ENCODE measurements at regions not wholly inside any gene's neighbourhood (a gene's known extent, or its start where the extent isn't known, plus 50 kb on each side); places are given as distances from the start of the nearest gene placed in this dataset.

- no peaks in the 10 kb centered on the region for H3K4me1 ChIP-seq (replicated peaks in 1 of 2; ENCODE audit: control insufficient read depth in 2 of 2, insufficient read depth in 2 of 2, low read length in 2 of 2)
- CTCF ChIA-PET (ENCODE audit: low intra/inter-chr PET ratio): no interaction called here
- H3K9me1 ChIP-seq (ENCODE audit: control insufficient read depth, insufficient read depth, low read length): no peaks in the 10 kb centered on the region
- H3K36me3 ChIP-seq (ENCODE audit: control insufficient read depth, insufficient read depth, low read length): no peaks in the 10 kb centered on the region
- no peak for DNase-seq (ENCODE audit: extremely low read depth in 1 of 4, low spot score in 3 of 4)
- no peak overlapping the region for H3K27ac ChIP-seq (ENCODE audit: extremely low read depth, low read depth, low read length)
- intact Hi-C loops (cut with micrococcal nuclease): no loop called here
- ATAC-seq: no peak
- no peaks in the 10 kb centered on the region for H3K27me3 ChIP-seq (ENCODE audit: control insufficient read depth in 2 of 2, insufficient read depth in 2 of 2, low read length in 2 of 2)
- no peak overlapping the region for H3K4me2 ChIP-seq (ENCODE audit: insufficient read depth, low read length)
- H2AFZ ChIP-seq (ENCODE audit: low read depth, low read length): no peak overlapping the region
- POLR2A ChIA-PET: no interaction called here
- no peak for FAIRE-seq
- 2% methylated on average over 4 of the region's 4 CpGs for WGBS (ENCODE audit: insufficient coverage, low coverage, missing lambda C conversion rate)
- H3K9ac ChIP-seq (ENCODE audit: insufficient read depth in 1 of 2, low read depth in 2 of 2, low read length in 2 of 2): no peak overlapping the region
- no TSS peak for BruUV-seq (replicated peaks)
- TF ChIP-seq RBM25 (IDR thresholded peaks at IDR 0.05; ENCODE audit: low read depth, low read length, severe bottlenecking): no peak
- TF ChIP-seq PHF8 (IDR thresholded peaks at IDR 0.05; ENCODE audit: borderline replicate concordance, low read length): no peak
- TF ChIP-seq SNAPC5 (CRISPR knock-in tag; IDR thresholded peaks at IDR 0.05): no peak
- TF ChIP-seq PRMT5 (CRISPR knock-in tag; IDR thresholded peaks at IDR 0.05): no peak
- no peak for TF ChIP-seq ZNF124 (CRISPR knock-in tag; IDR thresholded peaks at IDR 0.05)
- TF ChIP-seq GTF2B (IDR thresholded peaks at IDR 0.05; ENCODE audit: extremely low read depth, insufficient read length): no peak
- no peak for TF ChIP-seq BRD4 (IDR thresholded peaks at IDR 0.05)
- TF ChIP-seq ASH1L (IDR thresholded peaks at IDR 0.05; ENCODE audit: borderline replicate concordance, low read depth, partially characterized antibody): no peak
- TF ChIP-seq SREBF1 (IDR thresholded peaks at IDR 0.05; ENCODE audit: borderline replicate concordance, low read depth, low read length): no peak
- TF ChIP-seq CAMTA2 (CRISPR knock-in tag; conservative IDR thresholded peaks at IDR 0.05): no peak
- no peak for TF ChIP-seq EGR1 (conservative IDR thresholded peaks at IDR 0.05)
- no peak for TF ChIP-seq PML (IDR thresholded peaks at IDR 0.05; ENCODE audit: low read length)
- H4K20me1 ChIP-seq (replicated peaks; ENCODE audit: control insufficient read depth, insufficient read depth, low read length): no peaks in the 10 kb centered on the region
- no peaks in the 10 kb centered on the region for H3K9me3 ChIP-seq (replicated peaks; ENCODE audit: control insufficient read depth, insufficient read depth, low read depth, low read length)
- H3K79me2 ChIP-seq (ENCODE audit: control insufficient read depth, insufficient read depth, low read length): no peaks in the 10 kb centered on the region
- H3K4me3 ChIP-seq: no peak overlapping the region
- in situ Hi-C loops (cut with MboI): no loop called here
Measured at GRCh38 chr1:232459087-232459486, 170.8 kb downstream of the SIPA1L2 start.

All from K562 (cell line).